Stimulated activated CD4-positive, alpha-beta T cell treated with anti-CD3 and anti-CD28 coated beads, TNF-alpha, amount 100 ng/mL, for 1 hour (primary cell): ENCODE measurements at regions not wholly inside any gene's neighbourhood (a gene's known extent, or its start where the extent isn't known, plus 50 kb on each side); places are given as distances from the start of the nearest gene placed in this dataset.

Experiments
- DNase-seq, 3 donors: peaks; one replicate each; pipeline ENCODE4 v3.0.0-alpha.2; 2020; ENCODE audit warnings: low read depth in 3 of 3, low spot score in 1 of 3

DNA sequence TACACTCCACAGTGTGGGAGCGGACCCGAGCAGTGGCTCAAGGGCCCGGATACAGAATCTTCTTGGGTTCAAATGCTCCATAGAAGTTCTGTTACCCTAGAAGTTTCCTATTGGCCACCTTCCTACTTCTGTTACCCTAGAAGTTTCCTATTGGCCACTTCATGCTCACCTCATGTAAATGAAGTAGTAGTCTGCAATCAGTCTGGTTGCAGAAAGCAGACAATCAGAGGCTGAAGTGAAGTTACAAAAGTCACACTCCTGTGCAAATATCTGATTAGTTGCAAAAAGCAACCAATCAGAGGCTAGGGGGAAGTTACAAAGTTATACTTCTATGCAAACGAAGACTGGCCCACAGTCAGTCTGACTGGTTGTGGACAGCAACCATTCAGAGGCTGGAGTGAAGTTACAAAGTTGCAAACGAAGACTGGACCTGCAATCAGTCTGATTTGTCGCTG is 77.8 kb upstream of the CPNE8 start:
- no peak for DNase-seq

DNA sequence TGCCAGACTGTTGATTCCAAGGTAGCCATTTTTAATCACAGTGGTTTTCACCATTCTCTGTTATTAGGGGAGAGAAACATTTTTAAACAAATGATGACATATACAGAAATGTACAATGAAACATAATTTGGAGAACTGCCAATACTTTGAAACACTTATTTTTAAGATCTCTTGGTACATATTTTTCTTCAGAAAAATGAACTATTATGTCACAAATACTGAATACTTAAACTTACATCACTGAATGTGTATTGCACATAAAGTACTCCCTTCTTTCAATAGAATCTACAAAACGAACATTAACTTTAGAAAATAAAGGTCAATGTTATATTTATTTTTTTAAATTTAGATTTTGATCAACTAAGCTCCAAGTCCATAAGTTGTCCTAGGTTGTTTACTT is 71.7 kb upstream of the CPNE8 start:
- no peak for DNase-seq

DNA sequence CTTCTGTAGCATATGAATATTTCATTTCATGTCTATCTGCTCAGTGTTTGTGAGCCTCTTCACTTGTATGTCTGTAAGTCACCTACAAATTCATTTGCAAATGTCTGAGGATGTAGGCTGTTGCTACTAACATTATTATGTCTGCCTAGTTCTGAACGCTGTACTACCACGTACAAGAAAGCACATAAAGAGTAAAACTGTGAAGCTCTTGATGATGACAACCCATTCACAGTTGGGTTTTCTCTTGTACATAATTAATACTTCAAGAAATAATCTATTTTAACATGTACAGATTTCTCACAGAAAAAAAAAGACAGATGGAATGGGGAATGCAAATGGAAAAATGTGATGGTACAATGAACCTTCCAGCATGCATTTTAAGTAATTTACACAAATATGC is 64.3 kb upstream of the CPNE8 start:
- DNase-seq = no peak

DNA sequence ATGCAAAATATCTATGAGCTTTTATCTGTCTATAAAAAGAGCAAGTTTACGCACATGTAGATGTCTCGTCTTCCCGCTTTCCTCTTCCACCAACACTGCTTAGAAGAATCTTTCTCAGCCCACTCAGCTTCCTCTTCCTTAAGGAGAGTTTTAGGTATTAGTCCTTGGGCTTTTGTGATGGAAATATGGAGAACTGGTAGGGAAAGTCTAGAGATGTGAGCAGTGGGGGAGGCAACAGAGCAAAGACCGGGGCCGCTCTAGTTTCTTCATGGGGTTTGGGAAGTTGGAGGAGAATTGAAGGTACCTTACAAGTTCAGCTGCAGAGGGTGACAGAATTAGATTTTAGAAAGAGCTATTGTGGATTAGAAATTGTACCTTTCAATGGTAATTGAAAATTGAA is 56.3 kb upstream of the CPNE8 start:
- DNase-seq = no peak

DNA sequence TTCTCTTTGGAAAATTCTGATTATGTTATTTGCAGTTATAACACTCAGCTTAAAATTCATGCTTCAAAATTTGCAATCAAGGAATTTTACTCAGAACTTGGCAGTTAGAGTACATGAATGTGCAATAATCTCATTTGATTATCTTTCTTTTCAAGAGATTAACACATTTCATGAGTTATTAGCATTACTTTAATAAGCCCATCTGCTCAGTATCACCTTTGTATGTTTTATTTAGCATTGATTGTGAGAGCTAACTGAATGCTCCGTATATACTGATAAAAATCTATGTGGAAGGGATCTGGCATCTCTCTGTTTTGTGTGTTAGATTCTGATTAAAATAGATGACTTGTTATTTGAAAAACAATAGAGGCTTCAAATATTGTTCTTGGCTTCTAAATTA is 55.6 kb upstream of the CPNE8 start:
- no peak for DNase-seq

DNA sequence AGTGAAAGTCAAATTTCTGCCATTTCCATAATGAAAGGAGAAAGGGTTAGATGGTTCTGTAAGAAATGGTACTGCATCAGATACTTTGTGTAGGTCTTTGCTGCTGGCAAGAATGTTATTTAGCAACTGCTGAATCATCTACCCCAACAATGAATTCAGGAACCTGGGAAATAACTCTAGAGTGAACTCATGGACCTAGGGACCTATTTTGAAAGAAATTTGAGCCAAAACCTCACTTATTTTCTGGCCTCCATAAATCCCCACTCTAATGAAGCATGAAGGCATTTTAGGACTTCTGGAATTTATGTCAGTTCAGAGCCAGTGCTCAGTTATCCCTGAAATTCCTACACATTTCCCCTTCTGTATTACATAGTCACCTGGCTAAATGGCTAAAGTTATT is 50.9 kb upstream of the CPNE8 start:
- DNase-seq = no peak
